ENCODE measurements at regions not wholly inside any gene's neighbourhood (a gene's known extent, or its start where the extent isn't known, plus 50 kb on each side); places are given as distances from the start of the nearest gene placed in this dataset.

GRCh38 chr4:79044141-79044659, 105.0 kb upstream of the PAQR3 start:
- Mint-ChIP-seq H3K4me1 (peaks cover 0 to 4% (median 0%) of the 10 kb centered on the region in 3 donors), H3K9me3 (no peaks in the 10 kb centered on the region), H3K27me3 (peaks cover 0 to 8% (median 0%) of the 10 kb centered on the region in 3 donors), H3K4me3 (no peak overlapping the region), H3K36me3 (no peaks in the 10 kb centered on the region), H3K27ac (no peak overlapping the region)
- no peak for DNase-seq
- ATAC-seq (ENCODE audit: low read depth in 2 of 2) = no peak

GRCh38 chr4:79043138-79043537, 103.9 kb upstream of the PAQR3 start:
- Mint-ChIP-seq H3K36me3 (no peaks in the 10 kb centered on the region), H3K4me1 (peaks cover 0 to 4% (median 0%) of the 10 kb centered on the region in 3 donors), H3K27me3 (peaks cover 0 to 8% (median 0%) of the 10 kb centered on the region in 3 donors), H3K27ac (no peak overlapping the region), H3K4me3 (no peak overlapping the region), H3K9me3 (no peaks in the 10 kb centered on the region)
- ATAC-seq (ENCODE audit: low read depth in 2 of 2) = no peak
- no peak for DNase-seq

GRCh38 chr4:79042079-79042674, 102.9 kb upstream of the PAQR3 start:
- peaks cover 0 to 4% (median 0%) of the 10 kb centered on the region in 3 donors for H3K4me1 Mint-ChIP-seq
- no peaks in the 10 kb centered on the region for H3K9me3 Mint-ChIP-seq
- no peak for DNase-seq
- no peaks in the 10 kb centered on the region for H3K36me3 Mint-ChIP-seq
- H3K4me3 Mint-ChIP-seq = no peak overlapping the region
- ATAC-seq (ENCODE audit: low read depth in 2 of 2) = no peak
- no peak overlapping the region for H3K27ac Mint-ChIP-seq
- peaks cover 0 to 8% (median 0%) of the 10 kb centered on the region in 3 donors for H3K27me3 Mint-ChIP-seq

GRCh38 chr4:79034544-79034943, 95.3 kb upstream of the PAQR3 start:
- no peak overlapping the region for H3K27ac Mint-ChIP-seq
- ATAC-seq (ENCODE audit: low read depth in 2 of 2) (no peak), DNase-seq (no peak)
- no peak overlapping the region for H3K4me3 Mint-ChIP-seq
- H3K27me3 Mint-ChIP-seq = peaks cover 0 to 4% (median 0%) of the 10 kb centered on the region in 3 donors
- H3K9me3 Mint-ChIP-seq = no peaks in the 10 kb centered on the region
- H3K36me3 Mint-ChIP-seq = no peaks in the 10 kb centered on the region
- H3K4me1 Mint-ChIP-seq = no peaks in the 10 kb centered on the region

- Mint-ChIP-seq H3K4me3 (no peak overlapping the region), H3K36me3 (no peaks in the 10 kb centered on the region), H3K27ac (no peak overlapping the region), H3K4me1 (no peaks in the 10 kb centered on the region), H3K9me3 (no peaks in the 10 kb centered on the region), H3K27me3 (no peaks in the 10 kb centered on the region)
- ATAC-seq (ENCODE audit: low read depth in 2 of 2) (no peak), DNase-seq (no peak)
Measured at GRCh38 chr4:79030973-79031372, 91.7 kb upstream of the PAQR3 start.

GRCh38 chr4:79027656-79028055, 88.4 kb upstream of the PAQR3 start:
- ATAC-seq (ENCODE audit: low read depth in 2 of 2) = no peak
- Mint-ChIP-seq H3K27me3 (no peaks in the 10 kb centered on the region), H3K27ac (no peak overlapping the region), H3K4me3 (no peak overlapping the region), H3K36me3 (no peaks in the 10 kb centered on the region), H3K4me1 (no peaks in the 10 kb centered on the region), H3K9me3 (no peaks in the 10 kb centered on the region)
- no peak for DNase-seq

GRCh38 chr4:79025170-79025569, 85.9 kb upstream of the PAQR3 start:
- H3K36me3 Mint-ChIP-seq = no peaks in the 10 kb centered on the region
- ATAC-seq (ENCODE audit: low read depth in 2 of 2) = no peak
- DNase-seq = no peak
- no peaks in the 10 kb centered on the region for H3K9me3 Mint-ChIP-seq
- H3K27ac Mint-ChIP-seq = no peak overlapping the region
- no peak overlapping the region for H3K4me3 Mint-ChIP-seq
- H3K4me1 Mint-ChIP-seq = no peaks in the 10 kb centered on the region
- H3K27me3 Mint-ChIP-seq = no peaks in the 10 kb centered on the region

- Mint-ChIP-seq H3K4me3 (no peak overlapping the region), H3K27ac (peak overlapping the region in 1 of 6 donors; percentile 20), H3K4me1 (no peaks in the 10 kb centered on the region), H3K9me3 (peaks cover 0 to 2% (median under 1%) of the 10 kb centered on the region in 7 donors), H3K36me3 (no peaks in the 10 kb centered on the region), H3K27me3 (no peaks in the 10 kb centered on the region)
- no peak for ATAC-seq (ENCODE audit: low read depth in 2 of 2)
- no peak for DNase-seq
Measured at GRCh38 chr4:79023799-79024770, 84.8 kb upstream of the PAQR3 start.

GRCh38 chr4:79022529-79022928, 83.3 kb upstream of the PAQR3 start:
- Mint-ChIP-seq H3K4me3 (no peak overlapping the region), H3K27me3 (no peaks in the 10 kb centered on the region), H3K36me3 (no peaks in the 10 kb centered on the region), H3K9me3 (peaks cover 0 to 6% (median 4%) of the 10 kb centered on the region in 7 donors), H3K4me1 (no peaks in the 10 kb centered on the region), H3K27ac (no peak overlapping the region)
- no peak for DNase-seq
- ATAC-seq (ENCODE audit: low read depth in 2 of 2) = no peak

GRCh38 chr4:79017481-79017880, 78.2 kb upstream of the PAQR3 start:
- Mint-ChIP-seq H3K9me3 (peaks cover 0 to 6% (median 4%) of the 10 kb centered on the region in 7 donors), H3K4me1 (no peaks in the 10 kb centered on the region), H3K27me3 (no peaks in the 10 kb centered on the region), H3K4me3 (no peak overlapping the region), H3K27ac (no peak overlapping the region), H3K36me3 (no peaks in the 10 kb centered on the region)
- no peak for DNase-seq
- no peak for ATAC-seq (ENCODE audit: low read depth in 2 of 2)

GRCh38 chr4:79016878-79017277, 77.6 kb upstream of the PAQR3 start:
- no peak for ATAC-seq (ENCODE audit: low read depth in 2 of 2)
- no peak overlapping the region for H3K27ac Mint-ChIP-seq
- no peaks in the 10 kb centered on the region for H3K4me1 Mint-ChIP-seq
- DNase-seq = no peak
- no peaks in the 10 kb centered on the region for H3K36me3 Mint-ChIP-seq
- no peaks in the 10 kb centered on the region for H3K27me3 Mint-ChIP-seq
- H3K4me3 Mint-ChIP-seq = no peak overlapping the region
- peaks cover 0 to 7% (median 5%) of the 10 kb centered on the region in 7 donors for H3K9me3 Mint-ChIP-seq

GRCh38 chr4:79015411-79015810, 76.2 kb upstream of the PAQR3 start:
- Mint-ChIP-seq H3K4me3 (no peak overlapping the region), H3K27me3 (peaks cover 0 to 8% (median 0%) of the 10 kb centered on the region in 3 donors)
- DNase-seq = no peak

GRCh38 chr4:79014230-79014629, 75.0 kb upstream of the PAQR3 start:
- Mint-ChIP-seq H3K4me1 (no peaks in the 10 kb centered on the region), H3K27ac (no peak overlapping the region), H3K4me3 (no peak overlapping the region), H3K27me3 (peaks cover 0 to 17% (median 5%) of the 10 kb centered on the region in 3 donors), H3K9me3 (peaks cover 0 to 7% (median 5%) of the 10 kb centered on the region in 7 donors), H3K36me3 (no peaks in the 10 kb centered on the region)
- ATAC-seq (ENCODE audit: low read depth in 2 of 2) (no peak), DNase-seq (no peak)

More at GRCh38 chr4:79015411-79015810, 76.2 kb upstream of the PAQR3 start:
- no peak overlapping the region for H3K27ac Mint-ChIP-seq
- peaks cover 0 to 7% (median 5%) of the 10 kb centered on the region in 7 donors for H3K9me3 Mint-ChIP-seq
- H3K36me3 Mint-ChIP-seq = no peaks in the 10 kb centered on the region
- no peaks in the 10 kb centered on the region for H3K4me1 Mint-ChIP-seq
- ATAC-seq (ENCODE audit: low read depth in 2 of 2) = no peak

GRCh38 chr4:79013756-79014155, 74.5 kb upstream of the PAQR3 start:
- H3K9me3 Mint-ChIP-seq = peaks cover 0 to 3% (median 2%) of the 10 kb centered on the region in 7 donors
- peaks cover 0 to 17% (median 5%) of the 10 kb centered on the region in 3 donors for H3K27me3 Mint-ChIP-seq
- ATAC-seq (ENCODE audit: low read depth in 2 of 2) (no peak), DNase-seq (no peak)
- no peaks in the 10 kb centered on the region for H3K36me3 Mint-ChIP-seq
- H3K4me1 Mint-ChIP-seq = no peaks in the 10 kb centered on the region
- no peak overlapping the region for H3K4me3 Mint-ChIP-seq
- H3K27ac Mint-ChIP-seq = no peak overlapping the region

All from naive B cell (primary cell).